HG03520 (cell line): ENCODE measurements at regions not wholly inside any gene's neighbourhood (a gene's known extent, or its start where the extent isn't known, plus 50 kb on each side); places are given as distances from the start of the nearest gene placed in this dataset.

Experiments used
- ATAC-seq: cut with Tn5 transposase; IDR thresholded peaks from one replicate; pipeline ENCODE4 v1.9.1; 2021; ENCODE audit warnings: mild to moderate bottlenecking, moderate library complexity; ENCODE audit not compliant: unreplicated experiment

GRCh38 chr2:107428781-107429180, 397.9 kb upstream of the RGPD4 start:
- ATAC-seq = no peak

GRCh38 chr2:107430006-107430405, 396.7 kb upstream of the RGPD4 start:
- ATAC-seq = no peak

- no peak for ATAC-seq
These were observed 396.0 kb upstream of the RGPD4 start for GRCh38 chr2:107430596-107431266.

- ATAC-seq = no peak
These were observed 390.4 kb upstream of the RGPD4 start for GRCh38 chr2:107436281-107436680.

- ATAC-seq = no peak
These were observed 389.4 kb upstream of the RGPD4 start for GRCh38 chr2:107437265-107437664.

GRCh38 chr2:107437807-107438206, 388.9 kb upstream of the RGPD4 start:
- ATAC-seq = no peak

GRCh38 chr2:107448160-107448559, 378.5 kb upstream of the RGPD4 start:
- ATAC-seq = no peak

- no peak for ATAC-seq
These were observed 365.4 kb upstream of the RGPD4 start for GRCh38 chr2:107461301-107461700.

GRCh38 chr2:107462181-107462580, 364.5 kb upstream of the RGPD4 start:
- ATAC-seq = no peak

- no peak for ATAC-seq
These were observed 360.5 kb upstream of the RGPD4 start for GRCh38 chr2:107466241-107466640.

- no peak for ATAC-seq
These were observed 359.5 kb upstream of the RGPD4 start for GRCh38 chr2:107466984-107467773.

GRCh38 chr2:107469437-107469995, 357.2 kb upstream of the RGPD4 start:
- no peak for ATAC-seq

GRCh38 chr2:107473150-107473549, 353.5 kb upstream of the RGPD4 start:
- no peak for ATAC-seq

- no peak for ATAC-seq
These were observed 350.8 kb upstream of the RGPD4 start for GRCh38 chr2:107475859-107476258.

- ATAC-seq = no peak
These were observed 324.2 kb upstream of the RGPD4 start for GRCh38 chr2:107502539-107502938.

GRCh38 chr2:107511970-107512789, 314.5 kb upstream of the RGPD4 start:
- no peak for ATAC-seq

- no peak for ATAC-seq
These were observed 301.3 kb upstream of the RGPD4 start for GRCh38 chr2:107525406-107525805.

- no peak for ATAC-seq
These were observed 297.5 kb upstream of the RGPD4 start for GRCh38 chr2:107529146-107529545.

GRCh38 chr2:107530046-107530445, 296.6 kb upstream of the RGPD4 start:
- ATAC-seq = no peak

- ATAC-seq = no peak
These were observed 291.8 kb upstream of the RGPD4 start for GRCh38 chr2:107534926-107535325.
